AG08395 (cell line): ENCODE measurements at regions not wholly inside any gene's neighbourhood (a gene's known extent, or its start where the extent isn't known, plus 50 kb on each side); places are given as distances from the start of the nearest gene placed in this dataset.

Source experiments
- DNase-seq: peaks from one replicate; pipeline ENCODE4 v3.0.0; 2012; ENCODE audit warnings: mixed read lengths, low spot score

DNA sequence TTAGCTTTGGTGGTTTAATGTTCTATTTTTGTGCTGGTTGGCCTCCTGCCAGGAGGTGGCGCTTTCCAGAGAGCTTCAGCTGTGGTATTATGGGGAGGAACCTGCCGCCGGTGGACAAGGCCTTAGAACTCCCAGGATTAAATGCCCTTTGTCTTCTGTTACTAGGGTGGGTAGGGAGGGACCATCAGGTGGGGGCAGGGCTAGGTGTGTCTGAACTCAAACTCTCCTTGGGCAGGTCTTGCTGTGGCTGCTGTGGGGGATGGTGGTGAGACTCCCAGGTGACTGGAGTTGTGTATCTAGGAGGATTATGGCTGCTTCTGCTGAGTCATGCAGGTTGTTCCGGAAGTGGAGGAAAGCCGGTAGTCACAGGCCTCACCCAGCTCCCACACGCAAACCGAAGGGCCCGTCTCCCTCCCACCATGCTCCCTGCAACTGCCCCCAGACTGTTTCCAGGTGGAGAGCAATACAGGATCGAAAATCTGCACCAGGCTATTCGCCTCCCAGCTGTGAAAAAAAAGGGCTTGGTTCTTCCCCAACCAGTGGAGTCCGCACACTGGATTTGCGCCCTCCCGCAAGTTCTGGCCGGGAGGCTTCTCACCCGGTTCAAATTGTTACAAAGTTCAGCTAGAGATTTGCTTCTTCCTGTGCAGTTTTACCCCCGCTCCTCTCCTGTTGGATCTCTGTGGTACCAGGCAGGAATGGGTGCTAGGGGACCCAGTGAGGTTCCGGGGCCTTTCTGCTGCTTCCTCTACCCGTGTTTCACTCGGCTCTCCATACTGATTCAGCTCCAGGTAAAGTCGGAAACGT lies 220.5 kb downstream of the CENPF start:
- DNase-seq: no peak

DNA sequence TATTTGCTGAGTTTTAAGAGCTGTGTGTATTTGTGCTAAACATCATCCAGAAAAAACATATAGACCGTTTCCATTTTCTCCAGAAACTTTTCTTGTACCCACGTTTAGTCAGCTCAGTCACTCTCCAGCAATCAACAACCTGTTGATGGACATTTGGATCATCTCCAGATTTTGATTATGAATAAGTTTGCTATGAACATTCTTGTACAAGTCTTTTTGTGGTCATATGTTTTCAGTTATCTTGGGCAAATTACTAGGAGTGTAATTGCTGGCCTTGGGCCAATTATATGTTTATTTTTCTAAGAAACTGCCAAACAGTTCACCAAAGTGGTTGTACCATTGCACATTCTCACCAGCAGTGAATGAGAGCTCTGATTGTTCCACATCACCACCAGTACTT lies 221.8 kb downstream of the CENPF start:
- DNase-seq: no peak

GRCh38 chr1:214826619-214827018 lies 223.6 kb downstream of the CENPF start:
- no peak for DNase-seq

GRCh38 chr1:214827883-214828282 lies 224.9 kb downstream of the CENPF start:
- DNase-seq: no peak

- DNase-seq: no peak
These were observed 227.9 kb downstream of the CENPF start for GRCh38 chr1:214830941-214831340.

DNA sequence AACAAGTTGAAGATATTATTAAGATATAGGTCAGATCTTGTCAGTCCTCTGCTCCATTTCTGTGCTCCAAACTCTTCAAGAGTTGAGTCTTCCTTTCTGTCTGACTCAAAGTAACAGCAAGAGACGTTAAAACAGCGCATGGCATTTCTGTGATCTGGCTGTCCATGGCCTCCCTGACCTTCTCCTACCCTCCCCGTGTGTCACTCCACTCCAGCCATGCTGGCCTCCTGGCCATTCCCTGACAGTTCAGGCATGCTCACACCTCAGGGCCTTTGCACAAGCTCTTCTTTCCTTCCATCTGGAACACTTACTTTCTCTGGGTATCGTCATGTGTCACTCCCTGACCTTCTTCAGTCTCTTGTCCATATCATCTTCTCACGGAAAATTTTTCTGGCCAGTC lies 229.0 kb downstream of the CENPF start:
- no peak for DNase-seq

GRCh38 chr1:214833178-214833756 lies 230.3 kb downstream of the CENPF start:
- peak; percentile 54 for DNase-seq

- DNase-seq: no peak
These were observed 234.4 kb downstream of the CENPF start for GRCh38 chr1:214837376-214837775.

DNA sequence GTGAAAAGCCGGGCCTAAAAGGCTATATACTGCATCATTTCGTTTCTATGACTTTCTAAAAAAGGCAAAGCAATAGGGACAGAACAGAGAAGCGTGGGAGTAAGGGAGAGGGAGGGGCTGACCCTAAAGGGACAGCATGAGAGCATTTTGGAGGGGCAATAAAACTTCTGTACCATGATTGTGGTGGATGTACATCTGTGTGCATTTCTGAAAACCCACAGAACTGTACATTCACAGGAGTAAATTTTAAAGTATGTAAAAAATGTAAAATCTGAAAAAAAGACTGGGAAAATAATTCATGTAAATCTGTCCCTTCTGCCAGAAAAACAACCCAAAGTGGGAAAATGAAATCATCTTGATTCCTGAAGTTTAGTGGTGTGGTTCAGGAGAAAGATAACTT lies 235.4 kb downstream of the CENPF start:
- DNase-seq: no peak

DNA sequence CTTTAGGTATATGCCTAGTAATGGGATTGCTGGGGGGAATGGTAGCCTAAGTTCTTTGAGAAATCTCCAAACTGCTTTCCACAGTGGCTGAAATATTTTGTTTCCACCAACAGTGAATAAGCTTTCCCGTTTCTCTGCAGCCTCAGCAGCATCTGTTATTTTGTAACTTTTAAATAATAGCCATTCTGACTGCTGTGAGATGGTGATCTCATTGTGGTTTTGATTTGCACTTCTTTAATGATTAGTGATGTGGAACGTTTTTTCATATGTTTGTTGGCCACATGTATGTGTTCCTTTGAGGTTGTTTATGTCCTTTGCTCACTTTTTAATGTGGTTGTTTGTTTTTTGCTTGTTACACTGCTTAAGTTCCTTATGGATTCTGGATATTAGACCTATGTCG lies 237.4 kb downstream of the CENPF start:
- no peak for DNase-seq

DNA sequence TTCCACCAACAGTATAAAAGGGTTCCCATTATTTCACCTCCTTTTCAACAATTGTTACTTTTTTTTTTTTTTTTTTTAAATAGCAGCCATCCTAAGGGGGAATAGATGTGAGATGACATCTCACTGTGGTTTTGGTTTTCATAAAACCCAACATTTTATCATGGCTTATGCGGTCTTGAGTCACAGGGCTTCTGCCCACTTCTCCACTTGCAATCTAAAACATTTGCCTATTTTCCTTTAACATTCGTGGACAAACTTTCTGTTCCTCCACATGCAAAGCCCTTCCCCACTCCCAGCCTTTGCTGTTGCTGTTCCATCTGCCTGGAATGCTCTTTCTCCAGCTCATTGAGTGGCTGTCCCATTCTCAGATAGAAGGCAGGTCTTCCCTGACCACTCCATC lies 239.7 kb upstream of the KCNK2 start:
- DNase-seq: peak; percentile 60

DNA sequence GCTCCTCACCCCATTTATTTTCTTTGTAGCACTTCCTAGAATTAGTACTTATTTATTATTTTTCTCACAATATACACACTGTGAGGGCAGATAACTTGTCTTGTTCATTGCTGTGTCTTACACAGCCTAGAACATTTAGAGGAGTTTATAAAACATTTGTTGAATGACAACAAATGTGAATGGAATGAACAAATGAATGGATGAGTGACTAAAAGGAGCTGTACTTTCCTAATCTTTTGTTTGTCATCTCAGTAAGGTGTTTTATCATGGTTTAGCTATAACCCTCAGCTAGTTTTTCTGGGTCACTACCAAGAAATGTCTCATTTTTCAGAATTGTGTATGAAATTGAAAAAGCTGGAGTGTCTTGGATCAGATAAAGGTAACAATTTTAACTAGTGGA lies 239.3 kb upstream of the KCNK2 start:
- DNase-seq: no peak

DNA sequence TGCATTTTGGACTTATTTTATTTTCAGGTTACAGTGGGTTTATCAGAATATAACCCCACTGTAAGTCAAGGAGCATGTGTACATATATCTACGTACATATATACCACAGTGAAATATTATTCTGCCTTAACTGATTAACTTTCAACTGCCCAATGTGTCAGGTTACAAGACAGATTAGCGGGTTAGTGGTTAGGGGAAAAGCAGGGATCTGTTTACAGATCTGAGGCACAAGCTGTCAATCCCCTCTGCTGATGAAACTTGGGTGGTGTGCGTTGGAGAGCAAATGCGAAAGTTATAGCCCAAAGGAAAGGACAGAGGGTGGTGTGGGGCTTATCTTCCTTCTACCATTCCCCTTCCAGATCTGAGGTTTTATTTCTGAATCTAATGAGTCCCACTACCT lies 238.2 kb upstream of the KCNK2 start:
- no peak for DNase-seq

GRCh38 chr1:214846276-214846675 lies 236.3 kb upstream of the KCNK2 start:
- DNase-seq: no peak

DNA sequence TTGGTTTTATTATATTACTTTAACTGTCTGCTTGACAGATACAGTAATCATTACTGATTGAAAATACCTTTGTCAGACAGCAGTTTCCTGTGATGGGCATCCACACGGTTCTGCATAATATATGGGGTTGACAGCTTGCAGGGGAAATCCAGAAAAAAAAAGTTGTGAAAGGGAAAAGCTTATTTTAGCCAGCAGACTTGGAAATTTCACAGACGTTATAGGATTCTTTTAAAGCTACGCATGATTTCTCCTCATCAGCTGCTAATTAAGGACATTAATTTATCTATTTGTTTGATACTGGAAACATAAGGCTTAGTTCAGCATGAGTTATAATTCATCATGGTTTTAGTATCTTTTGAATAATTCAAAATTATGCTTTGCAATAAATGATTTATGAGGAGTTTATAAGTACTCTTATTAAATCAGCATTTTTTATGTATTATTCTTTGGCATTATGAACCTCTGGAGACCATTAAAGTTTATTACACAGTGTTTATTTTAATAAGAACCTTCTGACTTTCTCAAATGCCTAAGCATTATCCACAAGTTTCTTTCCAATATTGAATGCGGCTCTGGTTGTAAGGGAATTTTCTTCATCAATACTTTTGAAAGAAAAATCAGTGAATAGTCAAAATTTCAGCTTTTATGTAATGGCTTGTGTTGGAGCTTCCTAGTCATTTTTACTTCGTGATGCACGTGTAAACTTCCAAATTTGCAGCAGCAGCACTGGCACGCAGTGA lies 235.3 kb upstream of the KCNK2 start:
- DNase-seq: no peak

DNA sequence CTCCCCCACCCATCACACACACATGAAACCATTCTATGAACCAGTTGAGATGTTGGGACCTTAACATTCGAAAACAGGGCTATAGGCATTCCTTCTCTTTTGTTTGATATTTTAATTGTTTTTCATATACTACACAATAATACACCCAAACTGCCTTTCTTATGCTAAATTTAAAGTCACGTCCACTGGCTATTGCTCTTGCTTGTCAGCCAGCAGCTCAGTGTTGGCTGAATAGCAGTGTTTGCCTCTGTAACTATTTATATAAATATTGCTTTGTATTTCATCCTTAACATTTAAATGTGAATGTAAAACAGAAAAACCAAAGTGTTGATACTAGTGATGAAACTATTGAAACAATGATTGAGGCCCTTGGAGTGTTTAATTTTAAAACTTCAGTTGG lies 234.4 kb upstream of the KCNK2 start:
- no peak for DNase-seq

DNA sequence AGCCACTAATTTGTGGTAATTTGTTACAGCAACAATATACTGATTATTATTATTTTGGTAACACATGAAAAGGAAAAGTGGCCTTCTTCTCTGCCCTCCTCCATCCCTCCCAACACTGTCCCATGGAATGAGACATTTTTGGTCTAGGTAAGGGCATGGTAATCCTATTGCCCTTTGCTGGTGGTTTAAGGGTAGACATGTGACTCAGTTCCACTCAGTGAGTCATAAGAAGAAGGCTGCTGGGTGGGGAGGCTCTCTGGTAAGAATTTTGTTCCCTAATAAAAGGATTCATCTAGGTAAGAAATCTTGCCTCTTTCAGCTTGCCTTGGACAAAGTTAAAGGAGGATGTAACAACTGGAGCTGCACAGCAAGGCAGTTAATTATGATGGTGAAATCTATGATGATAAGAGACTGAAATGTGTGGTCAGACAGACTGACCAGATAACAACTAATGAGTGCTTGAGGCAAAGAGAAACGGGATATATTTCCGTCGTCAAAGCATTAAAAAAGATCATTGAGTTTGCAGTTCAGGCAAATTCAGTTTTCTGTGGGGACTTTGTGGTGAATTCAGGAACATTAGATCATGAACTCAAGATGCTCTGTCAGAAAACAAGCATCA lies 232.0 kb upstream of the KCNK2 start:
- DNase-seq: no peak

DNA sequence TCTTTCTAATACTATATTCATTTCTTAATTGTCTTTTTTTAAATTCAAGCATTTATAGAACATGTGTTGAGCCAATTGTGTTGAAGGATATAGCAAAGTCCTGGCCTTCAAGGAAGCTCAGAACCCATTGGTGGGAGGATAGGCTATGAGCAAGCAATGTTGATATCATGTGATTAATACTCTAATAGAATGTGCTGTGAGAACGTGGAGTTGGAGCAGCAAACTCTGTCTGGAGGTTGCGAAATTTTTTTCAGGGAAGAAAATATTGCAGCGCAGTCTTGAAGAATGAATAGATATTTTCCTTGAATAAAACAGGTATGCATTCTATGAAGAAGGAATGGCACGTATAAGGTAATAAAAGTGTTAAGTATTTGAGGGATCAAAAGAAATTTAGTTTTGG lies 229.2 kb upstream of the KCNK2 start:
- no peak for DNase-seq

DNA sequence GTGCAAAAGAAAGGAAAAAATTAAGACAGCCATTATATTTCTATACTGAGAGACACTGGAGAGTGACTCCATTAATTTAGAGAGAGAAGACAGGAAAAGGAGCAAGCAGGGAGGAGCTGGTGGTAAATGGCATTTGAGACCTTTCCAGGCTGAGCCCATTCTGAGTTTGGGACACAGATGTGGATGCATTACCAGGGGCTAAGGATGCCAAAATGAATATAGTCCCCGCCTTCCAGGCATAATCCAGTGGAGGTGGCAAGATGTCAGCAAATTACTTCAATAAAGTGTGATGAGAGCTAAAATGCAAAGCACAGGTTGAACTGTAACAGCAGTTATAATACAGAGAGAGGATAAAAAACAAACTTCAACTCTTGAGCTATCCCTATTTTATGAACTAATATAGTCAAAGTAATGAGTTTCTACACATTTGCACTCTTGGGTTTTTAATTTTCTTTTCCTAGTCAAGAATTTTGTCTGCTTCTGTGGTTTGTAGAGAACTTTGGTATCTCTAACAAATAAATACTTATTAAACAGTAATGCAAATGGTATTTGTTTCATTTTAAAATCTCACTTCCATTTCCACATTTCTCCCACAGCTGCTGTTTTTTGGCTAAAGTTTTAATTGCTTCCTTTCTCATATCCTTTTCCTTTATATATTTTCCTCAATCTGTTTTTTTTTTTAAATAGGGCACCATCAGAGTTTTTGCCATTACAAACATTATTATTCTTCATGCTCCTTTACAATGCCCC lies 228.2 kb upstream of the KCNK2 start:
- no peak for DNase-seq

GRCh38 chr1:214856843-214857242 lies 225.7 kb upstream of the KCNK2 start:
- DNase-seq: no peak

- peak; percentile 66 for DNase-seq
These were observed 224.8 kb upstream of the KCNK2 start for GRCh38 chr1:214857716-214858115.

GRCh38 chr1:214859647-214860046 lies 222.9 kb upstream of the KCNK2 start:
- DNase-seq: no peak
